ENCODE measurements at regions not wholly inside any gene's neighbourhood (a gene's known extent, or its start where the extent isn't known, plus 50 kb on each side); places are given as distances from the start of the nearest gene placed in this dataset.

DNA sequence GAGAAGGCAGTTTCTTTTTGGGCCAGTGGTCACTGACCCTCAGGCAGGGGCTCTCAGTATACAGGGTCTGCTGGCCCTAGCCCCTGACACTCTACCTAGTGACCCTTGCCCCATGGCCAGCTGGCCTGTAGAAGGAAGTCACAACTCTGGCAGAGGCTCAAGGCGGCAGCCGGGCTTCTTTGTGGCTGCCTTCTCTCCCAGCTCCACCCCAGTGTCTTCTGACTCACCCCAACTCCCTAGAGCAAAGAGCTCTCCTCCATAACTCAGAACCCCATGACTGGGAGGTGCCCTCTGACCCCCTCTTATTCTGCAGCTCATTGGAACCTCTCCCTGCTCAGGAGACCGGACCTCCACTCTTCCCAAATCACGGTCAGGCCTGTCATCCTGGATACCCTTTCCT lies 358.2 kb downstream of the FGFR2 start:
- Histone ChIP-seq H3K4me3 (ENCODE audit: low read depth, low read length) (no peak overlapping the region), H3K4me1 (peaks cover 14% of the 10 kb centered on the region), H3K27me3 (replicated peaks; ENCODE audit: control insufficient read depth, insufficient read depth, low read length) (no peaks in the 10 kb centered on the region), H3K36me3 (ENCODE audit: control insufficient read depth, insufficient read depth, low read length) (no peaks in the 10 kb centered on the region), H3K9me3 (no peaks in the 10 kb centered on the region)
- H3K27ac Mint-ChIP-seq (ENCODE audit: unreplicated experiment), result peak overlapping the region; percentile 68
- ChIA-PET CTCF (no interaction called here), POLR2A (no interaction called here)
- no peaks in the 10 kb centered on the region for H3K36me3 Mint-ChIP-seq (ENCODE audit: insufficient read depth, unreplicated experiment)
- no peak overlapping the region for H3K4me3 Mint-ChIP-seq (ENCODE audit: unreplicated experiment)
- DNase-seq, result no peak
- no peak for TF ChIP-seq CTCF (IDR thresholded peaks at IDR 0.05; ENCODE audit: insufficient read depth in 1 of 2, low read depth in 1 of 2, low read length in 1 of 2, severe bottlenecking in 1 of 2, unreplicated experiment in 1 of 2)
- peaks cover 23% of the 10 kb centered on the region for H3K4me1 Mint-ChIP-seq (ENCODE audit: low read depth, unreplicated experiment)
- intact Hi-C loops (cut with micrococcal nuclease; ENCODE audit: unreplicated experiment), result no loop called here
- BruUV-seq (replicated peaks), result no TSS peak
- H3K9me3 Mint-ChIP-seq (ENCODE audit: unreplicated experiment), result peaks cover 10% of the 10 kb centered on the region
- H3K27me3 Mint-ChIP-seq (ENCODE audit: insufficient read depth, unreplicated experiment), result no peaks in the 10 kb centered on the region

- no TSS peak for BruUV-seq (replicated peaks)
- Mint-ChIP-seq H3K4me3 (ENCODE audit: unreplicated experiment) (no peak overlapping the region), H3K4me1 (ENCODE audit: low read depth, unreplicated experiment) (peaks cover 23% of the 10 kb centered on the region), H3K36me3 (ENCODE audit: insufficient read depth, unreplicated experiment) (no peaks in the 10 kb centered on the region), H3K27me3 (ENCODE audit: insufficient read depth, unreplicated experiment) (no peaks in the 10 kb centered on the region), H3K27ac (ENCODE audit: unreplicated experiment) (peak overlapping the region; percentile 68), H3K9me3 (ENCODE audit: unreplicated experiment) (peaks cover 10% of the 10 kb centered on the region)
- CTCF ChIA-PET, result no interaction called here
- H3K4me1 ChIP-seq, result peaks cover 19% of the 10 kb centered on the region
- no peak overlapping the region for H3K4me3 ChIP-seq (ENCODE audit: low read depth, low read length)
- H3K27me3 ChIP-seq (replicated peaks; ENCODE audit: control insufficient read depth, insufficient read depth, low read length), result no peaks in the 10 kb centered on the region
- no peak for DNase-seq
- no peaks in the 10 kb centered on the region for H3K9me3 ChIP-seq
- POLR2A ChIA-PET, result no interaction called here
- intact Hi-C loops (cut with micrococcal nuclease; ENCODE audit: unreplicated experiment), result no loop called here
- no peaks in the 10 kb centered on the region for H3K36me3 ChIP-seq (ENCODE audit: control insufficient read depth, insufficient read depth, low read length)
- TF ChIP-seq CTCF (IDR thresholded peaks at IDR 0.05; ENCODE audit: insufficient read depth in 1 of 2, low read depth in 1 of 2, low read length in 1 of 2, severe bottlenecking in 1 of 2, unreplicated experiment in 1 of 2), result no peak
Observed at GRCh38 chr10:121240556-121240955, 357.7 kb downstream of the FGFR2 start.

GRCh38 chr10:121241337-121241736 lies 356.9 kb downstream of the FGFR2 start:
- H3K4me3 Mint-ChIP-seq (ENCODE audit: unreplicated experiment), result no peak overlapping the region
- Histone ChIP-seq H3K4me3 (ENCODE audit: low read depth, low read length) (no peak overlapping the region), H3K36me3 (ENCODE audit: control insufficient read depth, insufficient read depth, low read length) (no peaks in the 10 kb centered on the region), H3K27me3 (replicated peaks; ENCODE audit: control insufficient read depth, insufficient read depth, low read length) (no peaks in the 10 kb centered on the region), H3K9me3 (no peaks in the 10 kb centered on the region), H3K4me1 (peaks cover 26% of the 10 kb centered on the region)
- no peak for TF ChIP-seq CTCF (IDR thresholded peaks at IDR 0.05; ENCODE audit: insufficient read depth in 1 of 2, low read depth in 1 of 2, low read length in 1 of 2, severe bottlenecking in 1 of 2, unreplicated experiment in 1 of 2)
- no peak overlapping the region for H3K27ac Mint-ChIP-seq (ENCODE audit: unreplicated experiment)
- POLR2A ChIA-PET, result no interaction called here
- intact Hi-C loops (cut with micrococcal nuclease; ENCODE audit: unreplicated experiment), result no loop called here
- H3K4me1 Mint-ChIP-seq (ENCODE audit: low read depth, unreplicated experiment), result peaks cover 23% of the 10 kb centered on the region
- CTCF ChIA-PET, result no interaction called here
- no peaks in the 10 kb centered on the region for H3K27me3 Mint-ChIP-seq (ENCODE audit: insufficient read depth, unreplicated experiment)
- DNase-seq, result no peak
- BruUV-seq (replicated peaks), result no TSS peak
- peaks cover 10% of the 10 kb centered on the region for H3K9me3 Mint-ChIP-seq (ENCODE audit: unreplicated experiment)
- H3K36me3 Mint-ChIP-seq (ENCODE audit: insufficient read depth, unreplicated experiment), result no peaks in the 10 kb centered on the region
